ENCODE measurements at regions not wholly inside any gene's neighbourhood (a gene's known extent, or its start where the extent isn't known, plus 50 kb on each side); places are given as distances from the start of the nearest gene placed in this dataset.

- H3K27me3 ChIP-seq (replicated peaks; ENCODE audit: insufficient read depth) = no peaks in the 10 kb centered on the region
- H3K4me1 ChIP-seq (replicated peaks) = no peaks in the 10 kb centered on the region
- no peak for TF ChIP-seq POLR2AphosphoS5 (IDR thresholded peaks at IDR 0.05)
- no peak for TF ChIP-seq CTCF (IDR thresholded peaks at IDR 0.05)
- no peak for TF ChIP-seq POLR2A (IDR thresholded peaks at IDR 0.05)
- no peaks in the 10 kb centered on the region for H3K9me3 ChIP-seq
- no peak overlapping the region for H3K27ac ChIP-seq
- intact Hi-C loops (cut with DNase I) = no loop called here
- H3K36me3 ChIP-seq = no peaks in the 10 kb centered on the region
- H3K4me3 ChIP-seq = no peak overlapping the region
- WGBS = 87% methylated on average over 3 of the region's 3 CpGs
- no peak for DNase-seq (ENCODE audit: low spot score)
Observed at GRCh38 chr2:181275643-181276070, 181.5 kb upstream of the ITGA4 start.

- 81% methylated on average over 2 of the region's 2 CpGs for WGBS
- H3K9me3 ChIP-seq = no peaks in the 10 kb centered on the region
- intact Hi-C loops (cut with DNase I) = no loop called here
- H3K36me3 ChIP-seq = no peaks in the 10 kb centered on the region
- H3K27ac ChIP-seq = no peak overlapping the region
- H3K4me3 ChIP-seq = no peak overlapping the region
- H3K27me3 ChIP-seq (replicated peaks; ENCODE audit: insufficient read depth) = no peaks in the 10 kb centered on the region
- no peaks in the 10 kb centered on the region for H3K4me1 ChIP-seq (replicated peaks)
- TF ChIP-seq CTCF (IDR thresholded peaks at IDR 0.05) (no peak), POLR2AphosphoS5 (IDR thresholded peaks at IDR 0.05) (no peak), POLR2A (IDR thresholded peaks at IDR 0.05) (no peak)
- DNase-seq (ENCODE audit: low spot score) = no peak
Observed at GRCh38 chr2:181281206-181281832, 175.9 kb upstream of the ITGA4 start.

GRCh38 chr2:181285116-181285515 lies 172.1 kb upstream of the ITGA4 start:
- Histone ChIP-seq H3K36me3 (no peaks in the 10 kb centered on the region), H3K27ac (no peak overlapping the region), H3K4me3 (no peak overlapping the region), H3K9me3 (no peaks in the 10 kb centered on the region), H3K4me1 (replicated peaks) (no peaks in the 10 kb centered on the region), H3K27me3 (replicated peaks; ENCODE audit: insufficient read depth) (no peaks in the 10 kb centered on the region)
- DNase-seq (ENCODE audit: low spot score) = no peak
- TF ChIP-seq CTCF (IDR thresholded peaks at IDR 0.05) = no peak
- TF ChIP-seq POLR2A (IDR thresholded peaks at IDR 0.05) = no peak
- TF ChIP-seq POLR2AphosphoS5 (IDR thresholded peaks at IDR 0.05) = no peak
- intact Hi-C loops (cut with DNase I) = no loop called here
- WGBS = 63% methylated on average over 3 of the region's 3 CpGs

GRCh38 chr2:181289698-181290097 lies 167.5 kb upstream of the ITGA4 start:
- intact Hi-C loops (cut with DNase I) = no loop called here
- H3K4me1 ChIP-seq (replicated peaks) = no peaks in the 10 kb centered on the region
- H3K9me3 ChIP-seq = no peaks in the 10 kb centered on the region
- H3K4me3 ChIP-seq = no peak overlapping the region
- TF ChIP-seq POLR2AphosphoS5 (IDR thresholded peaks at IDR 0.05) (no peak), CTCF (IDR thresholded peaks at IDR 0.05) (no peak), POLR2A (IDR thresholded peaks at IDR 0.05) (no peak)
- no peaks in the 10 kb centered on the region for H3K36me3 ChIP-seq
- no peak overlapping the region for H3K27ac ChIP-seq
- H3K27me3 ChIP-seq (replicated peaks; ENCODE audit: insufficient read depth) = no peaks in the 10 kb centered on the region
- 92% methylated on average over 3 of the region's 3 CpGs for WGBS
- no peak for DNase-seq (ENCODE audit: low spot score)

GRCh38 chr2:181290182-181290581 lies 167.0 kb upstream of the ITGA4 start:
- intact Hi-C loops (cut with DNase I) = no loop called here
- Histone ChIP-seq H3K4me3 (no peak overlapping the region), H3K4me1 (replicated peaks) (no peaks in the 10 kb centered on the region), H3K36me3 (no peaks in the 10 kb centered on the region), H3K27me3 (replicated peaks; ENCODE audit: insufficient read depth) (no peaks in the 10 kb centered on the region), H3K27ac (no peak overlapping the region), H3K9me3 (no peaks in the 10 kb centered on the region)
- DNase-seq (ENCODE audit: low spot score) = no peak
- WGBS = 98% methylated on average over 1 of the region's 1 CpG
- no peak for TF ChIP-seq POLR2A (IDR thresholded peaks at IDR 0.05)
